A549 (cell line): ENCODE measurements at regions not wholly inside any gene's neighbourhood (a gene's known extent, or its start where the extent isn't known, plus 50 kb on each side); places are given as distances from the start of the nearest gene placed in this dataset.

Source experiments
- ATAC-seq, 2 experiments: fragments of 200-7000 bp in 1 of 2; fragments of >200 bp in 1 of 2; cut with Nextera tagmentation in 1 of 2; cut with Tn5 transposase in 1 of 2; 3 replicates each; pipeline versions ENCODE4 v1.8.0 to v1.9.1; 2018 to 2020; ENCODE audit warnings: mild to moderate bottlenecking in 1 of 2, moderate library complexity in 1 of 2
- CTCF ChIA-PET: fragments of 300-600 bp; sonication (Branson Sonifier 250); formaldehyde crosslinking; extraction: SDS; loops from one replicate; lab custom pipeline; 2021; ENCODE audit warnings: antibody characterized with exemption, inconsistent platforms; lab: Yijun Ruan, JAX
- POLR2A ChIA-PET: fragments of 350-600 bp; formaldehyde crosslinking; extraction: SDS; loops from one replicate; lab custom pipeline; 2021; ENCODE audit warnings: antibody characterized with exemption, inconsistent platforms; lab: Yijun Ruan, JAX
- DNase-seq, 2 experiments: peaks; one replicate each; pipeline versions ENCODE4 v3.0.0 to v3.0.0-alpha.2; 2011 to 2016; ENCODE audit warnings: low read depth in 1 of 2, low spot score in 1 of 2
- FAIRE-seq: peaks from 2 replicates; lab custom pipeline; 2011; peaks lifted over from hg19 to GRCh38; lab: Jason Lieb, UNC
- H3K27ac ChIP-seq, 2 experiments: fragments of >200 bp; sonication (Bioruptor Twin); formaldehyde crosslinking; 3 replicates each; pipeline ENCODE4 v1.5.1; 2016 to 2017
- H3K4me1 ChIP-seq: fragments of >200 bp; sonication (Bioruptor Twin); formaldehyde crosslinking; 3 replicates; pipeline ENCODE4 v1.6.1; 2016
- H3K4me2 ChIP-seq: fragments of >200 bp; sonication (Bioruptor Twin); formaldehyde crosslinking; 3 replicates; pipeline ENCODE4 v1.6.1; 2016
- H3K4me3 ChIP-seq: fragments of >200 bp; sonication (Bioruptor Twin); formaldehyde crosslinking; 3 replicates; pipeline ENCODE4 v1.5.1; 2016
- H3K9me3 ChIP-seq: fragments of >200 bp; sonication (Bioruptor Twin); formaldehyde crosslinking; 3 replicates; pipeline ENCODE4 v1.6.1; 2016
- CBX2 ChIP-seq: fragments of 200-600 bp; sonication (generic); IDR thresholded peaks from 2 replicates; pipeline ENCODE4 v1.6.1; 2016; ENCODE audit warnings: low read depth, mild to moderate bottlenecking, borderline replicate concordance
- CBX8 ChIP-seq: fragments of 200-600 bp; sonication (generic); IDR thresholded peaks from 2 replicates; pipeline ENCODE4 v1.6.1; 2016
- CEBPB ChIP-seq, 2 experiments: fragments of >200 bp in 1 of 2; sonication (Bioruptor Twin) in 1 of 2; formaldehyde crosslinking in 1 of 2; IDR thresholded peaks; 2 replicates each; pipeline ENCODE4 v1.6.1; 2012 to 2016
- CHD2 ChIP-seq: fragments of 150-350 bp; IDR thresholded peaks from 2 replicates; pipeline ENCODE4 v1.6.1; 2014; ENCODE audit warnings: low read length; ENCODE audit not compliant: partially characterized antibody
- EHMT2 ChIP-seq: fragments of 200-600 bp; sonication (generic); IDR thresholded peaks from 2 replicates; pipeline ENCODE4 v1.6.1; 2016; ENCODE audit warnings: antibody characterized with exemption, low read depth, mild to moderate bottlenecking, moderate library complexity
- EP300 ChIP-seq, 2 experiments: fragments of >200 bp; sonication (Bioruptor Twin); formaldehyde crosslinking; IDR thresholded peaks; 2 replicates in 1 of 2; 3 replicates in 1 of 2; pipeline ENCODE4 v1.6.1; 2016 to 2017
- ESRRA ChIP-seq: fragments of 150-350 bp; IDR thresholded peaks from 2 replicates; pipeline ENCODE4 v1.6.1; 2014; ENCODE audit warnings: mild to moderate bottlenecking, low read length, borderline replicate concordance
- FOSB ChIP-seq: fragments of 250-450 bp; sonication (Bioruptor Pico); IDR thresholded peaks from 2 replicates; pipeline ENCODE4 v1.5.0; 2020; ENCODE audit warnings: mild to moderate bottlenecking, moderate library complexity
- HOXB13 ChIP-seq: fragments of 250-450 bp; sonication (Bioruptor Pico); IDR thresholded peaks from 2 replicates; pipeline ENCODE4 v1.5.0; 2020; ENCODE audit warnings: low read depth, mild to moderate bottlenecking, moderate library complexity
- HOXB5 ChIP-seq: fragments of 250-450 bp; sonication (Bioruptor Pico); IDR thresholded peaks from 2 replicates; pipeline ENCODE4 v1.5.0; 2020; ENCODE audit warnings: mild to moderate bottlenecking, moderate library complexity
- JUN ChIP-seq, 2 experiments: fragments of >200 bp; sonication (Bioruptor Twin); formaldehyde crosslinking; IDR thresholded peaks; 2 replicates in 1 of 2; 3 replicates in 1 of 2; pipeline ENCODE4 v1.6.1; 2016 to 2017
- MAZ ChIP-seq: fragments of 150-350 bp; IDR thresholded peaks from 2 replicates; pipeline ENCODE4 v1.6.1; 2014; ENCODE audit warnings: antibody characterized with exemption, low read depth, low read length, borderline replicate concordance
- MYC ChIP-seq: IDR thresholded peaks from 2 replicates; pipeline ENCODE4 v1.6.1; 2012; ENCODE audit warnings: mild to moderate bottlenecking, inconsistent platforms, low read length, improper control_type of control experiment, borderline replicate concordance
- NR3C1 ChIP-seq: fragments of >200 bp; sonication (Bioruptor Twin); formaldehyde crosslinking; IDR thresholded peaks from 3 replicates; pipeline ENCODE4 v1.6.1; 2017
- RAD21 ChIP-seq, 2 experiments: fragments of >200 bp in 1 of 2; sonication (Bioruptor Twin) in 1 of 2; formaldehyde crosslinking in 1 of 2; IDR thresholded peaks in 1 of 2; conservative IDR thresholded peaks in 1 of 2; 2 replicates in 1 of 2; 3 replicates in 1 of 2; pipeline ENCODE4 v1.6.1; 2012 to 2018; ENCODE audit warnings: inconsistent platforms in 1 of 2
- RARB ChIP-seq: fragments of 250-450 bp; sonication (Bioruptor Pico); IDR thresholded peaks from 2 replicates; pipeline ENCODE4 v1.8.0; 2021; ENCODE audit warnings: mild to moderate bottlenecking, moderate library complexity
- RFX5 ChIP-seq: fragments of 450-650 bp; IDR thresholded peaks from 2 replicates; pipeline ENCODE4 v1.7.1; 2014; ENCODE audit warnings: antibody characterized with exemption, mild to moderate bottlenecking, moderate library complexity
- TFCP2L1 ChIP-seq: fragments of 250-450 bp; sonication (Bioruptor Pico); IDR thresholded peaks from 2 replicates; pipeline ENCODE4 v1.5.0; 2021; ENCODE audit warnings: mild to moderate bottlenecking
- ZFP36 ChIP-seq: fragments of 450-650 bp; IDR thresholded peaks from 2 replicates; pipeline ENCODE4 v1.6.1; 2014; ENCODE audit warnings: borderline replicate concordance; ENCODE audit not compliant: partially characterized antibody
- ZNF302 ChIP-seq: fragments of 250-450 bp; sonication (Bioruptor Pico); IDR thresholded peaks from 2 replicates; pipeline ENCODE4 v1.9.0; 2021; ENCODE audit warnings: inconsistent platforms, mild to moderate bottlenecking, moderate library complexity
- WGBS: methylation state at CpG from one replicate; pipeline ENCODE4 v1.1.6; 2017; ENCODE audit errors: missing lambda C conversion rate; 5-methylcytosine and 5-hydroxymethylcytosine counted together
- TF ChIP-seq, protein P1 (sequence below): fragments of >200 bp; sonication (Bioruptor Twin); formaldehyde crosslinking; IDR thresholded peaks from 3 replicates; pipeline ENCODE4 v1.6.1; 2016
- TF ChIP-seq, protein P2 (sequence below): fragments of 450-650 bp; IDR thresholded peaks from 2 replicates; pipeline ENCODE4 v1.6.1; 2014; ENCODE audit warnings: antibody characterized with exemption

- CTCF ChIA-PET, result interaction anchor here (0.7 to 1.6 kb wide), 4 partner anchors 10 to 105 kb away, joined by 3 read pairs; no protein-coding TSS in a partner anchor
- Histone ChIP-seq H3K9me3 (no peaks in the 10 kb centered on the region), H3K4me3 (no peak overlapping the region), H3K4me2 (no peak overlapping the region), H3K27ac (no peak overlapping the region), H3K4me1 (peaks cover 9% of the 10 kb centered on the region; the same call in 1 of the 3 replicates)
- POLR2A ChIA-PET, result no interaction called here
- 87% methylated on average over 10 of the region's 11 CpGs for WGBS
- TF ChIP-seq RAD21 (conservative IDR thresholded peaks at IDR 0.05 in 1 of 2, IDR thresholded peaks at IDR 0.05 in 1 of 2) (no peak), JUN (IDR thresholded peaks at IDR 0.05) (no peak)
- FAIRE-seq (no peak), ATAC-seq (no peak), DNase-seq (no peak)
These were observed 157.9 kb downstream of the MRPL14 start for GRCh38 chr6:43969158-43969981.

- H3K4me2 ChIP-seq, result no peak overlapping the region
- H3K4me1 ChIP-seq, result peaks cover 9% of the 10 kb centered on the region; the same call in 1 of the 3 replicates
- ChIA-PET CTCF (interaction anchor here (0.7 to 1.6 kb wide), 5 partner anchors 11 to 191 kb away, joined by 3 to 4 read pairs (median 3); no protein-coding TSS in a partner anchor), POLR2A (no interaction called here)
- no peak for ATAC-seq
- H3K4me3 ChIP-seq, result no peak overlapping the region
- no peak overlapping the region for H3K27ac ChIP-seq
- 88% methylated on average over 9 of the region's 12 CpGs for WGBS
- DNase-seq, result no peak
- TF ChIP-seq HOXB5 (CRISPR knock-in tag), result no peak
- TF ChIP-seq RFX5, result no peak
- no peak for TF ChIP-seq MAZ
- no peak for TF ChIP-seq ZNF302 (CRISPR knock-in tag)
- no peak for TF ChIP-seq ESRRA
- no peak for TF ChIP-seq CBX2
- TF ChIP-seq HOXB13 (CRISPR knock-in tag), result no peak
- TF ChIP-seq NR3C1, result no peak
- TF ChIP-seq FOSB (CRISPR knock-in tag), result no peak
- TF ChIP-seq, protein P1, sequence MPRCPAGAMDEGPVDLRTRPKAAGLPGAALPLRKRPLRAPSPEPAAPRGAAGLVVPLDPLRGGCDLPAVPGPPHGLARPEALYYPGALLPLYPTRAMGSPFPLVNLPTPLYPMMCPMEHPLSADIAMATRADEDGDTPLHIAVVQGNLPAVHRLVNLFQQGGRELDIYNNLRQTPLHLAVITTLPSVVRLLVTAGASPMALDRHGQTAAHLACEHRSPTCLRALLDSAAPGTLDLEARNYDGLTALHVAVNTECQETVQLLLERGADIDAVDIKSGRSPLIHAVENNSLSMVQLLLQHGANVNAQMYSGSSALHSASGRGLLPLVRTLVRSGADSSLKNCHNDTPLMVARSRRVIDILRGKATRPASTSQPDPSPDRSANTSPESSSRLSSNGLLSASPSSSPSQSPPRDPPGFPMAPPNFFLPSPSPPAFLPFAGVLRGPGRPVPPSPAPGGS, result no peak
- TF ChIP-seq, protein P2, sequence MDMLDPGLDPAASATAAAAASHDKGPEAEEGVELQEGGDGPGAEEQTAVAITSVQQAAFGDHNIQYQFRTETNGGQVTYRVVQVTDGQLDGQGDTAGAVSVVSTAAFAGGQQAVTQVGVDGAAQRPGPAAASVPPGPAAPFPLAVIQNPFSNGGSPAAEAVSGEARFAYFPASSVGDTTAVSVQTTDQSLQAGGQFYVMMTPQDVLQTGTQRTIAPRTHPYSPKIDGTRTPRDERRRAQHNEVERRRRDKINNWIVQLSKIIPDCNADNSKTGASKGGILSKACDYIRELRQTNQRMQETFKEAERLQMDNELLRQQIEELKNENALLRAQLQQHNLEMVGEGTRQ, result no peak
- TF ChIP-seq EP300 (IDR thresholded peaks at IDR 0.05), result no peak
- no peak for TF ChIP-seq ZFP36
- no peak for TF ChIP-seq CHD2
- TF ChIP-seq RARB (CRISPR knock-in tag), result no peak
- TF ChIP-seq MYC, result no peak
- no peak for TF ChIP-seq TFCP2L1 (CRISPR knock-in tag)
- no peak for TF ChIP-seq CEBPB (IDR thresholded peaks at IDR 0.05)
- TF ChIP-seq EHMT2, result no peak
- no peak for TF ChIP-seq CBX8
- no peak for FAIRE-seq
- no peaks in the 10 kb centered on the region for H3K9me3 ChIP-seq
These were observed 158.9 kb downstream of the MRPL14 start for GRCh38 chr6:43968110-43968965.
